Upper lobe of left lung (tissue), 6 donors: ENCODE measurements at regions not wholly inside any gene's neighbourhood (a gene's known extent, or its start where the extent isn't known, plus 50 kb on each side); places are given as distances from the start of the nearest gene placed in this dataset.
A peak's percentile ranks its signal among the peaks of the same experiment; 100 is the strongest.

ENCODE experiments used
- ATAC-seq, 2 donors: fragments of 200-7000 bp; cut with Tn5 transposase; one replicate each; pipeline ENCODE4 v1.9.1; 2022; ENCODE audit warnings: mild to moderate bottlenecking in 2 of 2, moderate library complexity in 2 of 2; ENCODE audit not compliant: low FRiP score in 2 of 2
- DNase-seq, 2 donors: peaks; one replicate each; pipeline ENCODE4 v3.0.0-alpha.2; 2019 to 2020
- H3K27ac ChIP-seq, 4 donors: fragments of 200-600 bp; sonication (generic); one replicate each; pipeline ENCODE4 v1.5.1; 2016 to 2019
- H3K27me3 ChIP-seq, 4 donors: fragments of 200-600 bp; sonication (generic); one replicate each; pipeline ENCODE4 v1.5.1; 2017 to 2019
- H3K36me3 ChIP-seq, 4 donors: fragments of 200-600 bp; sonication (generic); one replicate each; pipeline ENCODE4 v1.5.1; 2016 to 2019
- H3K4me1 ChIP-seq, 4 donors: fragments of 200-600 bp; sonication (generic); one replicate each; pipeline ENCODE4 v1.5.1; 2018 to 2019
- H3K4me3 ChIP-seq, 4 donors: fragments of 200-600 bp; sonication (generic); one replicate each; pipeline ENCODE4 v1.5.1; 2017 to 2019; ENCODE audit warnings: mild to moderate bottlenecking in 2 of 4, moderate library complexity in 1 of 4
- H3K9me3 ChIP-seq, 4 donors: fragments of 200-600 bp; sonication (generic); one replicate each; pipeline ENCODE4 v1.5.1; 2018 to 2019
- EP300 ChIP-seq, 4 donors: sonication (generic); formaldehyde crosslinking; IDR thresholded peaks; one replicate each; pipeline ENCODE4 v1.5.1; 2017; ENCODE audit warnings: antibody characterized with exemption in 4 of 4, control low read depth in 2 of 4
- POLR2A ChIP-seq, 4 donors: fragments of 450-650 bp; IDR thresholded peaks; one replicate each; pipeline ENCODE4 v1.5.1; 2016 to 2017; ENCODE audit warnings: antibody characterized with exemption in 4 of 4, mild to moderate bottlenecking in 2 of 4
- POLR2AphosphoS5 ChIP-seq, 2 donors: sonication (generic); formaldehyde crosslinking; IDR thresholded peaks; one replicate each; pipeline ENCODE4 v1.5.1; 2017; ENCODE audit warnings: antibody characterized with exemption in 2 of 2
- WGBS, 2 donors: methylation state at CpG; one replicate each; pipeline ENCODE4 v1.1.5; 2017 to 2018; 5-methylcytosine and 5-hydroxymethylcytosine counted together
- TF ChIP-seq, protein P1 (sequence below), 6 experiments: fragments of 450-650 bp in 4 of 6; fragments of 200-600 bp in 2 of 6; sonication (generic) in 2 of 6; IDR thresholded peaks; one replicate each; pipeline ENCODE4 v1.5.1; 2016 to 2019; ENCODE audit warnings: antibody characterized with exemption in 6 of 6
- donor health status: DM: no; HTN: no; CAD: no; lungs with moderate emphysema.
- donor health status: DM: no; HTN: yes; CAD: no; lungs with severe emphysema.

- no peak for ATAC-seq
- TF ChIP-seq POLR2AphosphoS5 (IDR thresholded peaks at IDR 0.05) = no peak
- no peak for TF ChIP-seq POLR2A (IDR thresholded peaks at IDR 0.05)
- TF ChIP-seq, protein P1, sequence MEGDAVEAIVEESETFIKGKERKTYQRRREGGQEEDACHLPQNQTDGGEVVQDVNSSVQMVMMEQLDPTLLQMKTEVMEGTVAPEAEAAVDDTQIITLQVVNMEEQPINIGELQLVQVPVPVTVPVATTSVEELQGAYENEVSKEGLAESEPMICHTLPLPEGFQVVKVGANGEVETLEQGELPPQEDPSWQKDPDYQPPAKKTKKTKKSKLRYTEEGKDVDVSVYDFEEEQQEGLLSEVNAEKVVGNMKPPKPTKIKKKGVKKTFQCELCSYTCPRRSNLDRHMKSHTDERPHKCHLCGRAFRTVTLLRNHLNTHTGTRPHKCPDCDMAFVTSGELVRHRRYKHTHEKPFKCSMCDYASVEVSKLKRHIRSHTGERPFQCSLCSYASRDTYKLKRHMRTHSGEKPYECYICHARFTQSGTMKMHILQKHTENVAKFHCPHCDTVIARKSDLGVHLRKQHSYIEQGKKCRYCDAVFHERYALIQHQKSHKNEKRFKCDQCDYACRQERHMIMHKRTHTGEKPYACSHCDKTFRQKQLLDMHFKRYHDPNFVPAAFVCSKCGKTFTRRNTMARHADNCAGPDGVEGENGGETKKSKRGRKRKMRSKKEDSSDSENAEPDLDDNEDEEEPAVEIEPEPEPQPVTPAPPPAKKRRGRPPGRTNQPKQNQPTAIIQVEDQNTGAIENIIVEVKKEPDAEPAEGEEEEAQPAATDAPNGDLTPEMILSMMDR (IDR thresholded peaks at IDR 0.05) = no peak
These were observed 76.6 kb upstream of the LMO1 start for GRCh38 chr11:8340296-8340695.

DNA sequence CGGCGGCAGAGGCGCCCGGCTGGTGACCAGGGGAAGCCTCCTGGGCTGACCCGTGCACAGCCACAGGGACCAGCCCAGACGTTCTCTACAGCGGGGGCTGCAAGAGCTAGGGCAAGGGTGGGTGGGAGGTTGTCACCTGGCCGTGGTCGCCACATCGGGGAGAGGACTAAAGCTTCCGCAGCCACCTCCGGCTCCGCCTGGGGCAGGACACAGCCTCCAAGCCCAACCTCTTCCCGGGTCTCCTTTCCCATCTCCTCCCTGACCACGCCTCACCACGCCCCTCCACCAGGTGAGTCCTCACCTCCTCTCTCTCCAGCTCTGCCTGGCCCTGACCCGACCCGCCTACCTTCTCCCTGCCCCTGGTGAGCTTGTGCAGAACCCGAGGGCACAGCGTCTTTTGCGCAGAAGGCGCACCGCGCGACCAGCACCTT lies 75.9 kb upstream of the LMO1 start:
- no peaks in the 10 kb centered on the region for H3K4me1 ChIP-seq
- no peaks in the 10 kb centered on the region for H3K27me3 ChIP-seq
- H3K4me3 ChIP-seq = no peak overlapping the region
- DNase-seq (peak in 1 of 2 donors; percentile 73), ATAC-seq (no peak)
- H3K27ac ChIP-seq = no peak overlapping the region
- 53 to 78% methylated on average over 25 of the region's 25 CpGs for WGBS, 2 donors
- no peaks in the 10 kb centered on the region for H3K9me3 ChIP-seq
- no peaks in the 10 kb centered on the region for H3K36me3 ChIP-seq
- TF ChIP-seq EP300 (IDR thresholded peaks at IDR 0.05) (no peak), POLR2A (IDR thresholded peaks at IDR 0.05) (no peak), POLR2AphosphoS5 (IDR thresholded peaks at IDR 0.05) (no peak)
- TF ChIP-seq, protein P1 (IDR thresholded peaks at IDR 0.05) = no peak

More at GRCh38 chr11:8340296-8340695, 76.6 kb upstream of the LMO1 start:
- no peak overlapping the region for H3K27ac ChIP-seq
- no peaks in the 10 kb centered on the region for H3K4me1 ChIP-seq
- H3K36me3 ChIP-seq = no peaks in the 10 kb centered on the region
- WGBS, 2 donors = 70 to 95% methylated on average over 1 of the region's 1 CpG
- DNase-seq = no peak
- H3K4me3 ChIP-seq = no peak overlapping the region
- no peaks in the 10 kb centered on the region for H3K27me3 ChIP-seq
- H3K9me3 ChIP-seq = no peaks in the 10 kb centered on the region

- DNase-seq = peak in 1 of 2 donors; percentile 50
- Histone ChIP-seq H3K4me3 (no peak overlapping the region), H3K27ac (no peak overlapping the region), H3K36me3 (no peaks in the 10 kb centered on the region), H3K4me1 (no peaks in the 10 kb centered on the region), H3K9me3 (no peaks in the 10 kb centered on the region), H3K27me3 (no peaks in the 10 kb centered on the region)
- ATAC-seq = no peak
- no peak for TF ChIP-seq EP300 (IDR thresholded peaks at IDR 0.05)
- TF ChIP-seq, protein P1 (IDR thresholded peaks at IDR 0.05) = peak in 5 of 6 experiments; percentile 14 to 54 (median 40)
- 56 to 65% methylated on average over 7 to 8 of the region's 8 CpGs for WGBS, 2 donors
These were observed 74.5 kb upstream of the LMO1 start for GRCh38 chr11:8338138-8338537.

GRCh38 chr11:8337130-8337795 lies 73.6 kb upstream of the LMO1 start:
- DNase-seq (no peak), ATAC-seq (no peak)
- Histone ChIP-seq H3K27ac (no peak overlapping the region), H3K4me3 (no peak overlapping the region), H3K4me1 (no peaks in the 10 kb centered on the region), H3K9me3 (no peaks in the 10 kb centered on the region), H3K27me3 (no peaks in the 10 kb centered on the region), H3K36me3 (no peaks in the 10 kb centered on the region)
- 67 to 85% methylated on average over 15 to 19 of the region's 19 CpGs for WGBS, 2 donors
- TF ChIP-seq, protein P1 (IDR thresholded peaks at IDR 0.05) = no peak
- TF ChIP-seq POLR2A (IDR thresholded peaks at IDR 0.05) (no peak), POLR2AphosphoS5 (IDR thresholded peaks at IDR 0.05) (no peak), EP300 (IDR thresholded peaks at IDR 0.05) (no peak)
